Keratinocyte (primary cell): ENCODE measurements at regions not wholly inside any gene's neighbourhood (a gene's known extent, or its start where the extent isn't known, plus 50 kb on each side); places are given as distances from the start of the nearest gene placed in this dataset.

Experiments
- DNase-seq: peaks from one replicate; pipeline ENCODE4 v3.0.0-alpha.2; 2011; ENCODE audit warnings: low read depth, missing footprints, low spot score
- FAIRE-seq: peaks from 2 replicates; lab custom pipeline; 2011; peaks lifted over from hg19 to GRCh38; lab: Jason Lieb, UNC
- H2AFZ ChIP-seq: 2 replicates; pipeline ENCODE4 v1.6.0; 2012; ENCODE audit warnings: low read length, control low read depth, inconsistent platforms; ENCODE audit not compliant: control insufficient read depth
- H3K27ac ChIP-seq: 2 replicates; pipeline ENCODE4 v1.5.1; 2011; ENCODE audit warnings: low read length; ENCODE audit not compliant: control insufficient read depth, insufficient read depth
- H3K27me3 ChIP-seq: 3 replicates; pipeline ENCODE4 v1.6.0; 2011; ENCODE audit warnings: low read length; ENCODE audit not compliant: control insufficient read depth, insufficient read depth; ENCODE audit errors: extremely low read depth
- H3K36me3 ChIP-seq, 2 experiments: 2 replicates in 1 of 2; 3 replicates in 1 of 2; pipeline ENCODE4 v1.5.1; 2011; ENCODE audit warnings: low read length in 2 of 2, mild to moderate bottlenecking in 1 of 2; ENCODE audit not compliant: control insufficient read depth in 2 of 2, insufficient read depth in 2 of 2; ENCODE audit errors: extremely low read depth in 1 of 2
- H3K4me1 ChIP-seq: 3 replicates; pipeline ENCODE4 v1.5.1; 2011; ENCODE audit warnings: low read length; ENCODE audit not compliant: control insufficient read depth, insufficient read depth; ENCODE audit errors: extremely low read depth
- H3K4me2 ChIP-seq: 3 replicates; pipeline ENCODE4 v1.6.0; 2011; ENCODE audit warnings: low read depth, low read length; ENCODE audit not compliant: control insufficient read depth, insufficient read depth; ENCODE audit errors: extremely low read depth
- H3K4me3 ChIP-seq, 3 experiments: fragments of 200-600 bp in 1 of 3; sonication (generic) in 1 of 3; 2 replicates in 2 of 3; 3 replicates in 1 of 3; pipeline ENCODE4 v1.5.1; 2011 to 2016; ENCODE audit warnings: low read length in 3 of 3, mild to moderate bottlenecking in 3 of 3, control low read depth in 2 of 3, inconsistent platforms in 1 of 3, low read depth in 1 of 3, mixed read lengths in 1 of 3, mixed run types in 1 of 3, moderate library complexity in 1 of 3; ENCODE audit not compliant: control insufficient read depth in 2 of 3, insufficient read depth in 2 of 3; ENCODE audit errors: extremely low read depth in 1 of 3
- H3K79me2 ChIP-seq: 2 replicates; pipeline ENCODE4 v1.6.0; 2012; ENCODE audit warnings: low read length; ENCODE audit not compliant: control insufficient read depth, insufficient read depth
- H3K9ac ChIP-seq: 3 replicates; pipeline ENCODE4 v1.6.0; 2011; ENCODE audit warnings: low read length; ENCODE audit not compliant: control insufficient read depth, insufficient read depth; ENCODE audit errors: extremely low read depth
- H3K9me1 ChIP-seq: 3 replicates; pipeline ENCODE4 v1.6.0; 2011; ENCODE audit warnings: low read length; ENCODE audit not compliant: control insufficient read depth, insufficient read depth; ENCODE audit errors: extremely low read depth
- H3K9me3 ChIP-seq: 2 replicates; pipeline ENCODE4 v1.5.1; 2012; ENCODE audit warnings: low read depth, low read length; ENCODE audit not compliant: control insufficient read depth
- H4K20me1 ChIP-seq: 3 replicates; pipeline ENCODE4 v1.6.0; 2011; ENCODE audit warnings: low read length; ENCODE audit not compliant: control insufficient read depth, insufficient read depth; ENCODE audit errors: extremely low read depth
- CTCF ChIP-seq, 3 experiments: IDR thresholded peaks in 1 of 3; conservative IDR thresholded peaks in 1 of 3; optimal IDR thresholded peaks in 1 of 3; 2 replicates in 2 of 3; 3 replicates in 1 of 3; pipeline versions ENCODE3 to v1.5.1; 2011; ENCODE audit warnings: low read length in 3 of 3, mild to moderate bottlenecking in 3 of 3, moderate library complexity in 2 of 3, control low read depth in 1 of 3, inconsistent platforms in 1 of 3; ENCODE audit not compliant: insufficient read depth in 2 of 3; ENCODE audit errors: extremely low read depth in 1 of 3
- EZH2 ChIP-seq: IDR thresholded peaks from one replicate; pipeline ENCODE4 v1.6.1; 2012; ENCODE audit warnings: inconsistent platforms, mild to moderate bottlenecking, low read length, moderate library complexity
- dilution Hi-C: fragments of 300-500 bp; cut with MboI; formaldehyde crosslinking; loops from one replicate; pipeline ENCODE4 v1.7.0; 2020; ENCODE audit warnings: low sequenced_read_pairs; ENCODE audit not compliant: extremely low pct_ligation_motif_present

GRCh38 chr10:25867321-25867720, 66.7 kb upstream of the MYO3A start:
- no peak overlapping the region for H3K27ac ChIP-seq
- no peak overlapping the region for H3K9ac ChIP-seq
- H3K36me3 ChIP-seq, result no peaks in the 10 kb centered on the region
- DNase-seq, result no peak
- no peaks in the 10 kb centered on the region for H3K27me3 ChIP-seq
- no peak for TF ChIP-seq CTCF (optimal IDR thresholded peaks at IDR 0.05 in 1 of 3, IDR thresholded peaks at IDR 0.05 in 1 of 3, conservative IDR thresholded peaks at IDR 0.05 in 1 of 3; ENCODE audit: extremely low read depth in 1 of 3, insufficient read depth in 2 of 3, low read length in 3 of 3)
- no peak for TF ChIP-seq EZH2
- H3K4me3 ChIP-seq, result no peak overlapping the region
- H3K9me1 ChIP-seq, result no peaks in the 10 kb centered on the region
- H3K79me2 ChIP-seq, result no peaks in the 10 kb centered on the region
- no peak for FAIRE-seq
- no peak overlapping the region for H2AFZ ChIP-seq
- no peaks in the 10 kb centered on the region for H3K4me1 ChIP-seq
- no peaks in the 10 kb centered on the region for H4K20me1 ChIP-seq
- no peak overlapping the region for H3K4me2 ChIP-seq
- H3K9me3 ChIP-seq, result no peaks in the 10 kb centered on the region
- dilution Hi-C loops, result no loop called here

- TF ChIP-seq CTCF (optimal IDR thresholded peaks at IDR 0.05 in 1 of 3, IDR thresholded peaks at IDR 0.05 in 1 of 3, conservative IDR thresholded peaks at IDR 0.05 in 1 of 3; ENCODE audit: extremely low read depth in 1 of 3, insufficient read depth in 2 of 3, low read length in 3 of 3), result no peak
- TF ChIP-seq EZH2, result no peak
Measured at GRCh38 chr10:25869067-25869591, 64.9 kb upstream of the MYO3A start.

More at GRCh38 chr10:25869067-25869591, 64.9 kb upstream of the MYO3A start:
- dilution Hi-C loops, result no loop called here
- no peak overlapping the region for H3K9ac ChIP-seq
- H3K4me2 ChIP-seq, result no peak overlapping the region
- H2AFZ ChIP-seq, result no peak overlapping the region
- H3K36me3 ChIP-seq, result no peaks in the 10 kb centered on the region
- no peaks in the 10 kb centered on the region for H3K79me2 ChIP-seq
- H3K4me3 ChIP-seq, result no peak overlapping the region
- no peaks in the 10 kb centered on the region for H3K27me3 ChIP-seq
- no peak overlapping the region for H3K27ac ChIP-seq
- DNase-seq, result no peak
- H4K20me1 ChIP-seq, result no peaks in the 10 kb centered on the region
- H3K4me1 ChIP-seq, result no peaks in the 10 kb centered on the region
- H3K9me3 ChIP-seq, result no peaks in the 10 kb centered on the region
- FAIRE-seq, result no peak
- H3K9me1 ChIP-seq, result no peaks in the 10 kb centered on the region
